Astrocyte (in vitro differentiated cells and primary cell): ENCODE measurements at regions not wholly inside any gene's neighbourhood (a gene's known extent, or its start where the extent isn't known, plus 50 kb on each side); places are given as distances from the start of the nearest gene placed in this dataset.

ENCODE experiments used
- DNase-seq: peaks from one replicate; pipeline ENCODE4 v3.0.0-alpha.2; 2010; ENCODE audit warnings: low read depth
- FAIRE-seq: peaks from 2 replicates; lab custom pipeline; 2011; peaks lifted over from hg19 to GRCh38; lab: Jason Lieb, UNC
- H2AFZ ChIP-seq: 2 replicates; pipeline ENCODE4 v1.6.0; 2012; ENCODE audit warnings: low read depth, low read length, inconsistent platforms
- H3K27ac ChIP-seq: 2 replicates; pipeline ENCODE4 v1.5.1; 2011; ENCODE audit warnings: low read depth, low read length, inconsistent platforms
- H3K27me3 ChIP-seq: 2 replicates; pipeline ENCODE4 v1.6.0; 2011; ENCODE audit warnings: low read length, inconsistent platforms; ENCODE audit not compliant: insufficient read depth
- H3K36me3 ChIP-seq: 2 replicates; pipeline ENCODE4 v1.5.1; 2011; ENCODE audit warnings: low read length, inconsistent platforms; ENCODE audit not compliant: insufficient read depth
- H3K4me1 ChIP-seq: 2 replicates; pipeline ENCODE4 v1.5.1; 2011; ENCODE audit warnings: low read length, inconsistent platforms; ENCODE audit not compliant: insufficient read depth
- H3K4me2 ChIP-seq: 2 replicates; pipeline ENCODE4 v1.6.0; 2012; ENCODE audit warnings: low read length, inconsistent platforms
- H3K4me3 ChIP-seq: 2 replicates; pipeline ENCODE4 v1.5.1; 2011; ENCODE audit warnings: low read depth, mild to moderate bottlenecking, low read length, inconsistent platforms; ENCODE audit not compliant: insufficient read depth
- H3K79me2 ChIP-seq: 2 replicates; pipeline ENCODE4 v1.6.0; 2012; ENCODE audit warnings: mild to moderate bottlenecking, low read length, inconsistent platforms; ENCODE audit not compliant: insufficient read depth
- H3K9ac ChIP-seq: 2 replicates; pipeline ENCODE4 v1.6.0; 2012; ENCODE audit warnings: mild to moderate bottlenecking, low read length, inconsistent platforms
- H3K9me3 ChIP-seq: 2 replicates; pipeline ENCODE4 v1.5.1; 2012; ENCODE audit warnings: low read depth, mild to moderate bottlenecking, low read length, inconsistent platforms; ENCODE audit not compliant: insufficient read depth
- H4K20me1 ChIP-seq: 2 replicates; pipeline ENCODE4 v1.6.0; 2012; ENCODE audit warnings: low read length, inconsistent platforms; ENCODE audit not compliant: insufficient read depth
- H3K27ac Mint-ChIP-seq: one replicate; pipeline ENCODE4 v1.8.0; 2021; ENCODE audit warnings: mild to moderate bottlenecking, mixed read lengths; ENCODE audit not compliant: unreplicated experiment
- H3K27me3 Mint-ChIP-seq: one replicate; pipeline ENCODE4 v1.8.0; 2021; ENCODE audit warnings: low read depth, mixed read lengths; ENCODE audit not compliant: unreplicated experiment
- H3K36me3 Mint-ChIP-seq: one replicate; pipeline ENCODE4 v1.8.0; 2021; ENCODE audit warnings: low read depth, mixed read lengths; ENCODE audit not compliant: unreplicated experiment
- H3K4me1 Mint-ChIP-seq: one replicate; pipeline ENCODE4 v1.8.0; 2021; ENCODE audit warnings: low read depth, mixed read lengths; ENCODE audit not compliant: unreplicated experiment
- H3K4me3 Mint-ChIP-seq: one replicate; pipeline ENCODE4 v1.8.0; 2021; ENCODE audit warnings: mild to moderate bottlenecking, moderate library complexity, mixed read lengths; ENCODE audit not compliant: unreplicated experiment
- H3K9me3 Mint-ChIP-seq: one replicate; pipeline ENCODE4 v1.8.0; 2021; ENCODE audit warnings: mild to moderate bottlenecking, mixed read lengths; ENCODE audit not compliant: unreplicated experiment
- EZH2 ChIP-seq: IDR thresholded peaks from 2 replicates; pipeline ENCODE4 v1.6.1; 2012; ENCODE audit warnings: mild to moderate bottlenecking, low read length, inconsistent platforms; ENCODE audit not compliant: insufficient read depth
- TF ChIP-seq, protein P1 (sequence below): IDR thresholded peaks from 2 replicates; pipeline ENCODE4 v1.5.1; 2011; ENCODE audit warnings: low read depth, mild to moderate bottlenecking, inconsistent platforms, low read length, moderate library complexity; ENCODE audit not compliant: insufficient read depth

DNA sequence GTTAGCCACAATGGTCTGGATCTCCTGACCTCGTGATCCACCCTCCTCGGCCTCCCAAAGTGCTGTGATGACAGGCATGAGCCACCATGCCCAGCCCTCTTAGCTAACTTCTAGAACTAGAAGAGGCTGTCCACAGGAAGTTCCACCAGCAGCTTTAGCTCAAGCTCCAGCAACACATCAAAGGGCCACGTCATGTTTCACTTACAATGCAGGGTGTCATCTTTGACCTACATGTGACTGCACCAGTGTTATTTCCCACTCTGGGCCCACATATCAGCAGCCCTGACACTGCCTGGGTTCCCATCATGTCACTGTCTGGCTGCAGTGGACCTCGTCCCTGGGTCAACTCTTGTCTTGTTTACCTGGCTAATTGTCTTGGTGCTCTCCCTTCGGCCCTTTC is 147.2 kb downstream of the GRIN2B start:
- H3K27ac ChIP-seq: no peak overlapping the region
- no peak overlapping the region for H3K4me3 Mint-ChIP-seq
- H3K79me2 ChIP-seq: no peaks in the 10 kb centered on the region
- no peak overlapping the region for H3K4me3 ChIP-seq
- no peaks in the 10 kb centered on the region for H3K27me3 ChIP-seq
- H2AFZ ChIP-seq: no peak overlapping the region
- H3K4me1 ChIP-seq: no peaks in the 10 kb centered on the region
- no peak overlapping the region for H3K4me2 ChIP-seq
- H3K27me3 Mint-ChIP-seq: peaks cover 9% of the 10 kb centered on the region
- no peaks in the 10 kb centered on the region for H3K4me1 Mint-ChIP-seq
- no peaks in the 10 kb centered on the region for H3K9me3 ChIP-seq
- H4K20me1 ChIP-seq: no peaks in the 10 kb centered on the region
- H3K9ac ChIP-seq: no peak overlapping the region
- TF ChIP-seq, protein P1, sequence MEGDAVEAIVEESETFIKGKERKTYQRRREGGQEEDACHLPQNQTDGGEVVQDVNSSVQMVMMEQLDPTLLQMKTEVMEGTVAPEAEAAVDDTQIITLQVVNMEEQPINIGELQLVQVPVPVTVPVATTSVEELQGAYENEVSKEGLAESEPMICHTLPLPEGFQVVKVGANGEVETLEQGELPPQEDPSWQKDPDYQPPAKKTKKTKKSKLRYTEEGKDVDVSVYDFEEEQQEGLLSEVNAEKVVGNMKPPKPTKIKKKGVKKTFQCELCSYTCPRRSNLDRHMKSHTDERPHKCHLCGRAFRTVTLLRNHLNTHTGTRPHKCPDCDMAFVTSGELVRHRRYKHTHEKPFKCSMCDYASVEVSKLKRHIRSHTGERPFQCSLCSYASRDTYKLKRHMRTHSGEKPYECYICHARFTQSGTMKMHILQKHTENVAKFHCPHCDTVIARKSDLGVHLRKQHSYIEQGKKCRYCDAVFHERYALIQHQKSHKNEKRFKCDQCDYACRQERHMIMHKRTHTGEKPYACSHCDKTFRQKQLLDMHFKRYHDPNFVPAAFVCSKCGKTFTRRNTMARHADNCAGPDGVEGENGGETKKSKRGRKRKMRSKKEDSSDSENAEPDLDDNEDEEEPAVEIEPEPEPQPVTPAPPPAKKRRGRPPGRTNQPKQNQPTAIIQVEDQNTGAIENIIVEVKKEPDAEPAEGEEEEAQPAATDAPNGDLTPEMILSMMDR: no peak
- TF ChIP-seq EZH2: no peak
- no peaks in the 10 kb centered on the region for H3K9me3 Mint-ChIP-seq
- H3K36me3 Mint-ChIP-seq: no peaks in the 10 kb centered on the region
- DNase-seq (no peak), FAIRE-seq (no peak)
- H3K27ac Mint-ChIP-seq: no peak overlapping the region
- no peaks in the 10 kb centered on the region for H3K36me3 ChIP-seq

DNA sequence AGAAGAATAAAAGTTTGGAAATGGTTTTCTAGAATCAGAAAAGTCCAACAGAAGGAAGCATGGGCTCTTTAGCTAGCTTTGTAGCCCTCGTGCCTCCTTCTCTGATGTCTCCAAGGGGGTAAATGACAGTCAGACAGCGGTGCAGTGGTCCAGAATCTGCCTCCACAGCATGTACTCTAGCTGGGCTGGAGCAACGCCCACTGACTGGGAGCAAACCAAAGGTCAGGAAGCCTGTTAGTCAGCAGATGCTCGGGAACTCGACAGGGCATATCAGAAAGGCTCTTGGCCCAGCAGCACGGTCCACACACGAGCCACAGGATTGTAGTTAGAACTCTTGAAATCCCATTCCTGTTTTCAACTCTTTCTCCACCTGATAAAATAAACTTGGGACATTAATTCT is 164.3 kb downstream of the GRIN2B start:
- H3K27me3 Mint-ChIP-seq: peaks cover 3% of the 10 kb centered on the region
- no peak for DNase-seq

DNA sequence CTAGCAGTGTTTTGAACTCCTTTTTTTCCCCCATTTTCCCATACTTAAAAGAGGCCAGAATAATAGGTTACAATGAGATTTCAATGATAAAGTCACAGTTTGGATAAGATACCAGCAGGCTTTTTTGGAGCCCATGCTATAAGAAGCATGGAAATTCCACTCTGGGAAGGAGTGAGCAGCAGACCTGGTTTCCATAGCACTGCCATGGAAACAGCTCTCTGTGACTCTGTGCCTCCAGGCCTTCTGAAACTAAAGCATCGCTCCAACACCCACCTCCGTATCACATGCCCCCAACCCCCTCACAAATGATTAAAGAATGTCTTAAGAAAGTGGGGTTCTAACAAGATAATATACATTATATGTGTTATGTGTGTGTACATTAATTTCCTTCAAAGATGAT is 165.0 kb downstream of the GRIN2B start:
- Histone ChIP-seq H3K36me3 (no peaks in the 10 kb centered on the region), H3K79me2 (no peaks in the 10 kb centered on the region), H3K4me3 (no peak overlapping the region), H2AFZ (no peak overlapping the region), H3K27ac (no peak overlapping the region), H4K20me1 (no peaks in the 10 kb centered on the region), H3K9ac (no peak overlapping the region), H3K9me3 (no peaks in the 10 kb centered on the region), H3K4me1 (no peaks in the 10 kb centered on the region), H3K4me2 (no peak overlapping the region), H3K27me3 (no peaks in the 10 kb centered on the region)
- DNase-seq: no peak
- Mint-ChIP-seq H3K36me3 (no peaks in the 10 kb centered on the region), H3K27ac (no peak overlapping the region), H3K9me3 (no peaks in the 10 kb centered on the region), H3K27me3 (peaks cover 1% of the 10 kb centered on the region), H3K4me3 (no peak overlapping the region), H3K4me1 (no peaks in the 10 kb centered on the region)
- TF ChIP-seq, protein P1: no peak
- no peak for TF ChIP-seq EZH2
- no peak for FAIRE-seq

More for the DNA sequence above, 164.3 kb downstream of the GRIN2B start:
- Mint-ChIP-seq H3K27ac (no peak overlapping the region), H3K9me3 (no peaks in the 10 kb centered on the region), H3K36me3 (no peaks in the 10 kb centered on the region), H3K4me1 (no peaks in the 10 kb centered on the region), H3K4me3 (no peak overlapping the region)
- TF ChIP-seq, protein P1: no peak
- TF ChIP-seq EZH2: no peak
- H3K9me3 ChIP-seq: no peaks in the 10 kb centered on the region
- H3K27ac ChIP-seq: no peak overlapping the region
- FAIRE-seq: no peak
- no peaks in the 10 kb centered on the region for H3K4me1 ChIP-seq
- H4K20me1 ChIP-seq: no peaks in the 10 kb centered on the region
- no peaks in the 10 kb centered on the region for H3K27me3 ChIP-seq
- no peak overlapping the region for H3K4me2 ChIP-seq
- H3K9ac ChIP-seq: no peak overlapping the region
- H3K79me2 ChIP-seq: no peaks in the 10 kb centered on the region
- no peaks in the 10 kb centered on the region for H3K36me3 ChIP-seq
- no peak overlapping the region for H2AFZ ChIP-seq
- no peak overlapping the region for H3K4me3 ChIP-seq
